MM.1S (cell line): ENCODE measurements at regions not wholly inside any gene's neighbourhood (a gene's known extent, or its start where the extent isn't known, plus 50 kb on each side); places are given as distances from the start of the nearest gene placed in this dataset.

Experiments
- DNase-seq: peaks from one replicate; pipeline ENCODE4 v3.0.0-alpha.2; 2015
- H2AFZ ChIP-seq: fragments of 300-600 bp; sonication (generic); 2 replicates; pipeline ENCODE4 v1.6.0; 2016; ENCODE audit warnings: antibody characterized with exemption, low read length
- H3F3A ChIP-seq: fragments of 300-600 bp; sonication (generic); 2 replicates; pipeline ENCODE4 v1.6.1; 2016; ENCODE audit warnings: mild to moderate bottlenecking, antibody characterized with exemption, low read length, moderate library complexity, mixed read lengths; ENCODE audit not compliant: insufficient read depth
- H3K27ac ChIP-seq: fragments of 300-600 bp; sonication (generic); 2 replicates; pipeline ENCODE4 v1.5.1; 2016; ENCODE audit warnings: mild to moderate bottlenecking, low read length
- H3K27me3 ChIP-seq: fragments of 300-600 bp; sonication (generic); replicated peaks from 2 replicates; pipeline ENCODE4 v1.6.0; 2016; ENCODE audit warnings: low read length; ENCODE audit not compliant: insufficient read depth
- H3K36me3 ChIP-seq: fragments of 300-600 bp; sonication (generic); replicated peaks from 2 replicates; pipeline ENCODE4 v1.6.1; 2016; ENCODE audit warnings: mild to moderate bottlenecking, low read length, mixed read lengths; ENCODE audit not compliant: insufficient read depth
- H3K4me1 ChIP-seq: fragments of 300-600 bp; sonication (generic); 2 replicates; pipeline ENCODE4 v1.6.1; 2016; ENCODE audit warnings: low read length, mixed read lengths
- H3K4me2 ChIP-seq: fragments of 300-600 bp; sonication (generic); 2 replicates; pipeline ENCODE4 v1.6.0; 2016; ENCODE audit warnings: low read depth, low read length
- H3K4me3 ChIP-seq: fragments of 300-600 bp; sonication (generic); 2 replicates; pipeline ENCODE4 v1.5.1; 2016; ENCODE audit warnings: low read length, mixed read lengths
- H3K79me2 ChIP-seq: fragments of 300-600 bp; sonication (generic); 2 replicates; pipeline ENCODE4 v1.6.1; 2016; ENCODE audit warnings: mixed run types, low read length, mixed read lengths
- H3K9ac ChIP-seq: fragments of 300-600 bp; sonication (generic); 2 replicates; pipeline ENCODE4 v1.6.1; 2016; ENCODE audit warnings: low read length, mixed read lengths
- H3K9me2 ChIP-seq: fragments of 300-600 bp; sonication (generic); replicated peaks from 2 replicates; pipeline ENCODE4 v1.6.1; 2016; ENCODE audit warnings: mild to moderate bottlenecking, low read length, mixed read lengths; ENCODE audit not compliant: insufficient read depth
- H3K9me3 ChIP-seq: fragments of 300-600 bp; sonication (generic); replicated peaks from 2 replicates; pipeline ENCODE4 v1.6.1; 2016; ENCODE audit warnings: mild to moderate bottlenecking, low read length, mixed read lengths; ENCODE audit not compliant: insufficient read depth
- H4K20me1 ChIP-seq: fragments of 300-600 bp; sonication (generic); 2 replicates; pipeline ENCODE4 v1.6.1; 2016; ENCODE audit warnings: mild to moderate bottlenecking, low read length, moderate library complexity, mixed read lengths; ENCODE audit not compliant: insufficient read depth
- CTCF ChIP-seq: fragments of 300-600 bp; sonication (generic); IDR thresholded peaks from 2 replicates; pipeline ENCODE4 v1.5.1; 2016; ENCODE audit warnings: antibody characterized with exemption, low read length, mixed read lengths
- EZH2 ChIP-seq: fragments of 300-600 bp; sonication (generic); optimal IDR thresholded peaks from 2 replicates; pipeline ENCODE3; 2017; ENCODE audit warnings: low read depth, mild to moderate bottlenecking, antibody characterized with exemption, low read length, mixed read lengths
- EZH2phosphoT487 ChIP-seq: fragments of 300-600 bp; sonication (generic); IDR thresholded peaks from 2 replicates; pipeline ENCODE4 v1.6.1; 2018; ENCODE audit warnings: antibody characterized with exemption, low read length

- TF ChIP-seq CTCF: no peak
- no peak for TF ChIP-seq EZH2phosphoT487
- TF ChIP-seq EZH2: no peak
- Histone ChIP-seq H3K79me2 (no peaks in the 10 kb centered on the region), H3F3A (no peaks in the 10 kb centered on the region), H3K4me3 (no peak overlapping the region), H3K36me3 (no peaks in the 10 kb centered on the region), H3K27me3 (no peaks in the 10 kb centered on the region), H3K9me3 (no peaks in the 10 kb centered on the region), H3K27ac (no peak overlapping the region), H3K9ac (no peak overlapping the region), H3K4me1 (no peaks in the 10 kb centered on the region), H3K4me2 (no peak overlapping the region), H3K9me2 (no peaks in the 10 kb centered on the region), H2AFZ (no peak overlapping the region), H4K20me1 (no peaks in the 10 kb centered on the region)
- DNase-seq: no peak
These were observed 66.7 kb downstream of the EMX2 start for GRCh38 chr10:117609095-117609795.

GRCh38 chr10:117609796-117610170 lies 67.2 kb downstream of the EMX2 start:
- Histone ChIP-seq H3K9me2 (no peaks in the 10 kb centered on the region), H3F3A (no peaks in the 10 kb centered on the region), H3K9ac (no peak overlapping the region), H3K9me3 (no peaks in the 10 kb centered on the region), H3K27me3 (no peaks in the 10 kb centered on the region), H3K36me3 (no peaks in the 10 kb centered on the region), H4K20me1 (no peaks in the 10 kb centered on the region), H3K4me1 (no peaks in the 10 kb centered on the region), H2AFZ (no peak overlapping the region), H3K4me3 (no peak overlapping the region), H3K27ac (no peak overlapping the region), H3K79me2 (no peaks in the 10 kb centered on the region), H3K4me2 (no peak overlapping the region)
- no peak for DNase-seq
- TF ChIP-seq EZH2 (no peak), EZH2phosphoT487 (no peak), CTCF (no peak)

- H3K27ac ChIP-seq: no peak overlapping the region
- H2AFZ ChIP-seq: no peak overlapping the region
- TF ChIP-seq CTCF: no peak
- no peak for TF ChIP-seq EZH2
- no peak for TF ChIP-seq EZH2phosphoT487
- no peaks in the 10 kb centered on the region for H3F3A ChIP-seq
- DNase-seq: no peak
- no peaks in the 10 kb centered on the region for H3K79me2 ChIP-seq
- no peaks in the 10 kb centered on the region for H4K20me1 ChIP-seq
- H3K9me2 ChIP-seq: no peaks in the 10 kb centered on the region
- H3K4me3 ChIP-seq: no peak overlapping the region
- H3K36me3 ChIP-seq: no peaks in the 10 kb centered on the region
- no peaks in the 10 kb centered on the region for H3K4me1 ChIP-seq
- H3K9me3 ChIP-seq: no peaks in the 10 kb centered on the region
- H3K4me2 ChIP-seq: no peak overlapping the region
- H3K27me3 ChIP-seq: no peaks in the 10 kb centered on the region
- no peak overlapping the region for H3K9ac ChIP-seq
These were observed 67.8 kb downstream of the EMX2 start for GRCh38 chr10:117610321-117610720.
